Keratinocyte (primary cell): ENCODE measurements at regions not wholly inside any gene's neighbourhood (a gene's known extent, or its start where the extent isn't known, plus 50 kb on each side); places are given as distances from the start of the nearest gene placed in this dataset.

ENCODE experiments used
- DNase-seq: peaks from one replicate; pipeline ENCODE4 v3.0.0-alpha.2; 2011; ENCODE audit warnings: low read depth, missing footprints, low spot score
- FAIRE-seq: peaks from 2 replicates; lab custom pipeline; 2011; peaks lifted over from hg19 to GRCh38; lab: Jason Lieb, UNC
- H2AFZ ChIP-seq: 2 replicates; pipeline ENCODE4 v1.6.0; 2012; ENCODE audit warnings: low read length, control low read depth, inconsistent platforms; ENCODE audit not compliant: control insufficient read depth
- H3K27ac ChIP-seq: 2 replicates; pipeline ENCODE4 v1.5.1; 2011; ENCODE audit warnings: low read length; ENCODE audit not compliant: control insufficient read depth, insufficient read depth
- H3K27me3 ChIP-seq: 3 replicates; pipeline ENCODE4 v1.6.0; 2011; ENCODE audit warnings: low read length; ENCODE audit not compliant: control insufficient read depth, insufficient read depth; ENCODE audit errors: extremely low read depth
- H3K36me3 ChIP-seq, 2 experiments: 2 replicates in 1 of 2; 3 replicates in 1 of 2; pipeline ENCODE4 v1.5.1; 2011; ENCODE audit warnings: low read length in 2 of 2, mild to moderate bottlenecking in 1 of 2; ENCODE audit not compliant: control insufficient read depth in 2 of 2, insufficient read depth in 2 of 2; ENCODE audit errors: extremely low read depth in 1 of 2
- H3K4me1 ChIP-seq: 3 replicates; pipeline ENCODE4 v1.5.1; 2011; ENCODE audit warnings: low read length; ENCODE audit not compliant: control insufficient read depth, insufficient read depth; ENCODE audit errors: extremely low read depth
- H3K4me2 ChIP-seq: 3 replicates; pipeline ENCODE4 v1.6.0; 2011; ENCODE audit warnings: low read depth, low read length; ENCODE audit not compliant: control insufficient read depth, insufficient read depth; ENCODE audit errors: extremely low read depth
- H3K4me3 ChIP-seq, 3 experiments: fragments of 200-600 bp in 1 of 3; sonication (generic) in 1 of 3; 2 replicates in 2 of 3; 3 replicates in 1 of 3; pipeline ENCODE4 v1.5.1; 2011 to 2016; ENCODE audit warnings: low read length in 3 of 3, mild to moderate bottlenecking in 3 of 3, control low read depth in 2 of 3, inconsistent platforms in 1 of 3, low read depth in 1 of 3, mixed read lengths in 1 of 3, mixed run types in 1 of 3, moderate library complexity in 1 of 3; ENCODE audit not compliant: control insufficient read depth in 2 of 3, insufficient read depth in 2 of 3; ENCODE audit errors: extremely low read depth in 1 of 3
- H3K79me2 ChIP-seq: 2 replicates; pipeline ENCODE4 v1.6.0; 2012; ENCODE audit warnings: low read length; ENCODE audit not compliant: control insufficient read depth, insufficient read depth
- H3K9ac ChIP-seq: 3 replicates; pipeline ENCODE4 v1.6.0; 2011; ENCODE audit warnings: low read length; ENCODE audit not compliant: control insufficient read depth, insufficient read depth; ENCODE audit errors: extremely low read depth
- H3K9me1 ChIP-seq: 3 replicates; pipeline ENCODE4 v1.6.0; 2011; ENCODE audit warnings: low read length; ENCODE audit not compliant: control insufficient read depth, insufficient read depth; ENCODE audit errors: extremely low read depth
- H3K9me3 ChIP-seq: 2 replicates; pipeline ENCODE4 v1.5.1; 2012; ENCODE audit warnings: low read depth, low read length; ENCODE audit not compliant: control insufficient read depth
- H4K20me1 ChIP-seq: 3 replicates; pipeline ENCODE4 v1.6.0; 2011; ENCODE audit warnings: low read length; ENCODE audit not compliant: control insufficient read depth, insufficient read depth; ENCODE audit errors: extremely low read depth
- EZH2 ChIP-seq: IDR thresholded peaks from one replicate; pipeline ENCODE4 v1.6.1; 2012; ENCODE audit warnings: inconsistent platforms, mild to moderate bottlenecking, low read length, moderate library complexity
- dilution Hi-C: fragments of 300-500 bp; cut with MboI; formaldehyde crosslinking; loops from one replicate; pipeline ENCODE4 v1.7.0; 2020; ENCODE audit warnings: low sequenced_read_pairs; ENCODE audit not compliant: extremely low pct_ligation_motif_present
- TF ChIP-seq, protein P1 (sequence below), 3 experiments: IDR thresholded peaks in 1 of 3; conservative IDR thresholded peaks in 1 of 3; optimal IDR thresholded peaks in 1 of 3; 2 replicates in 2 of 3; 3 replicates in 1 of 3; pipeline versions ENCODE3 to v1.5.1; 2011; ENCODE audit warnings: low read length in 3 of 3, mild to moderate bottlenecking in 3 of 3, moderate library complexity in 2 of 3, control low read depth in 1 of 3, inconsistent platforms in 1 of 3; ENCODE audit not compliant: insufficient read depth in 2 of 3; ENCODE audit errors: extremely low read depth in 1 of 3

GRCh38 chr16:65958086-65958485 is 408.4 kb upstream of the CDH5 start:
- dilution Hi-C loops: no loop called here
- Histone ChIP-seq H3K4me1 (no peaks in the 10 kb centered on the region), H3K79me2 (no peaks in the 10 kb centered on the region), H3K9ac (no peak overlapping the region), H3K27me3 (no peaks in the 10 kb centered on the region), H3K4me2 (no peak overlapping the region), H3K9me3 (no peaks in the 10 kb centered on the region), H3K36me3 (no peaks in the 10 kb centered on the region), H2AFZ (no peak overlapping the region), H3K9me1 (no peaks in the 10 kb centered on the region), H3K4me3 (no peak overlapping the region), H3K27ac (no peak overlapping the region), H4K20me1 (no peaks in the 10 kb centered on the region)
- FAIRE-seq (no peak), DNase-seq (no peak)
- TF ChIP-seq, protein P1, sequence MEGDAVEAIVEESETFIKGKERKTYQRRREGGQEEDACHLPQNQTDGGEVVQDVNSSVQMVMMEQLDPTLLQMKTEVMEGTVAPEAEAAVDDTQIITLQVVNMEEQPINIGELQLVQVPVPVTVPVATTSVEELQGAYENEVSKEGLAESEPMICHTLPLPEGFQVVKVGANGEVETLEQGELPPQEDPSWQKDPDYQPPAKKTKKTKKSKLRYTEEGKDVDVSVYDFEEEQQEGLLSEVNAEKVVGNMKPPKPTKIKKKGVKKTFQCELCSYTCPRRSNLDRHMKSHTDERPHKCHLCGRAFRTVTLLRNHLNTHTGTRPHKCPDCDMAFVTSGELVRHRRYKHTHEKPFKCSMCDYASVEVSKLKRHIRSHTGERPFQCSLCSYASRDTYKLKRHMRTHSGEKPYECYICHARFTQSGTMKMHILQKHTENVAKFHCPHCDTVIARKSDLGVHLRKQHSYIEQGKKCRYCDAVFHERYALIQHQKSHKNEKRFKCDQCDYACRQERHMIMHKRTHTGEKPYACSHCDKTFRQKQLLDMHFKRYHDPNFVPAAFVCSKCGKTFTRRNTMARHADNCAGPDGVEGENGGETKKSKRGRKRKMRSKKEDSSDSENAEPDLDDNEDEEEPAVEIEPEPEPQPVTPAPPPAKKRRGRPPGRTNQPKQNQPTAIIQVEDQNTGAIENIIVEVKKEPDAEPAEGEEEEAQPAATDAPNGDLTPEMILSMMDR (optimal IDR thresholded peaks at IDR 0.05 in 1 of 3, IDR thresholded peaks at IDR 0.05 in 1 of 3, conservative IDR thresholded peaks at IDR 0.05 in 1 of 3; ENCODE audit: extremely low read depth in 1 of 3, insufficient read depth in 2 of 3, low read length in 3 of 3): no peak
- no peak for TF ChIP-seq EZH2

DNA sequence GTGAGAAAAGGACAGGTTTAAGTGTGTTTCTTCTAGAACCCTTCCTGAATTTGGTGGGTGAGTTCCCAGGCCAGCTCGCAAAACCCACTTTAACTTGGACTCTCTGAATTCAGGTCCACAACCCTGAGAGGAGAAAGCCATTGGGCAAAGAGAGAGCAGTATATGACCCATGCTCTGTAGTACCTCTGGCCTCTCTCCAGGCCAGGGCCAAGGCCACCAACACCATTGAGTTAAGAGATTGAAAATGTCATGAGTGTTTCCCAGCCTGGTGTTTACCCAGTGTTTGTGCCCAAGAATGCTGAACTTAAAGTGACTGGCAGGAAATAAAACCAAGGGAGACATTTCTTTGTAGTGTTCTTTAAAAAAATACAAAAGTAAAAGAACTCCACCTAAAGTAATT is 410.4 kb upstream of the CDH5 start:
- Histone ChIP-seq H3K4me2 (no peak overlapping the region), H3K9me3 (no peaks in the 10 kb centered on the region), H3K9ac (no peak overlapping the region), H2AFZ (no peak overlapping the region), H3K4me3 (no peak overlapping the region), H3K27ac (no peak overlapping the region), H4K20me1 (no peaks in the 10 kb centered on the region), H3K27me3 (no peaks in the 10 kb centered on the region), H3K79me2 (no peaks in the 10 kb centered on the region), H3K36me3 (no peaks in the 10 kb centered on the region), H3K4me1 (no peaks in the 10 kb centered on the region), H3K9me1 (no peaks in the 10 kb centered on the region)
- dilution Hi-C loops: no loop called here
- TF ChIP-seq EZH2: no peak
- TF ChIP-seq, protein P1 (optimal IDR thresholded peaks at IDR 0.05 in 1 of 3, IDR thresholded peaks at IDR 0.05 in 1 of 3, conservative IDR thresholded peaks at IDR 0.05 in 1 of 3; ENCODE audit: extremely low read depth in 1 of 3, insufficient read depth in 2 of 3, low read length in 3 of 3): no peak
- no peak for FAIRE-seq
- no peak for DNase-seq
